HL-60 (cell line): ENCODE measurements at regions not wholly inside any gene's neighbourhood (a gene's known extent, or its start where the extent isn't known, plus 50 kb on each side); places are given as distances from the start of the nearest gene placed in this dataset.

Experiments
- DNase-seq, 2 experiments: peaks; one replicate each; pipeline ENCODE4 v3.0.0-alpha.2; 2010 to 2020; ENCODE audit warnings: low read depth in 1 of 2, low spot score in 1 of 2
- H3K27ac ChIP-seq: fragments of 250-450 bp; sonication (Bioruptor Pico); replicated peaks from 2 replicates; pipeline ENCODE4 v1.5.1; 2020; ENCODE audit warnings: mild to moderate bottlenecking, moderate library complexity
- H3K27me3 ChIP-seq: fragments of 250-450 bp; sonication (Bioruptor Pico); 2 replicates; pipeline ENCODE4 v1.5.1; 2021; ENCODE audit warnings: mild to moderate bottlenecking, moderate library complexity; ENCODE audit not compliant: insufficient read depth, poor library complexity, severe bottlenecking
- H3K4me3 ChIP-seq: replicated peaks from 2 replicates; pipeline ENCODE4 v1.5.1; 2011; ENCODE audit warnings: mild to moderate bottlenecking, control low read depth, low read length; ENCODE audit not compliant: insufficient read depth
- CTCF ChIP-seq: IDR thresholded peaks from one replicate; pipeline ENCODE4 v1.5.1; 2011; ENCODE audit warnings: low read length, control low read depth, inconsistent platforms; ENCODE audit not compliant: insufficient read depth
- GABPA ChIP-seq: IDR thresholded peaks from 2 replicates; pipeline ENCODE4 v1.6.1; 2012; ENCODE audit warnings: low read depth
- POLR2AphosphoS5 ChIP-seq: IDR thresholded peaks from 2 replicates; pipeline ENCODE4 v1.6.1; 2012; ENCODE audit warnings: low read depth
- REST ChIP-seq: IDR thresholded peaks from 2 replicates; pipeline ENCODE4 v1.6.1; 2012; ENCODE audit warnings: low read depth; ENCODE audit not compliant: insufficient replicate concordance
- SPI1 ChIP-seq: IDR thresholded peaks from 2 replicates; pipeline ENCODE4 v1.6.1; 2012; ENCODE audit warnings: low read depth, mild to moderate bottlenecking, borderline replicate concordance

- TF ChIP-seq CTCF = no peak
- TF ChIP-seq REST = no peak
- no peak for TF ChIP-seq GABPA
- TF ChIP-seq POLR2AphosphoS5 = no peak
- TF ChIP-seq SPI1 = no peak
- Histone ChIP-seq H3K4me3 (no peak overlapping the region), H3K27ac (no peak overlapping the region), H3K27me3 (no peaks in the 10 kb centered on the region)
- DNase-seq = no peak
Observed at GRCh38 chrX:142054094-142054493, 150.4 kb downstream of the MAGEC1 start.

DNA sequence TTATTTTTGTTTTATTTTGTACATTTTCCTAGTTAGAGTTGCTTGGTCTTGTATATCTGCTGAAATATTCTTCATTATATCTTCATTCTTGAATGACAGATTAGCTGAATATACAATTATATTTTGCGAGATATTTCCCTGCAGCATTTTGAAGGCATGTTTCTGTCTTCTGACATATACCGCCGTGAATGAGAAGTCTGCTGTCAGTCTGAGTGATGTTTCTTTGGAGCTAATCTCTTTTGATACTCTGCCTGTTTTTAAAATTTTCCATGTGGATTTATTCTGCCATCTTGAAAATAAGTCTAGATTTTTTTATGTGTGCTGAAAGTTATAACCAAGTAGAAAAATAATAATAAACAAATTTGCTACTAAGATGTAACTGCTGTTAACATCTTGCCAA lies 148.5 kb downstream of the MAGEC1 start:
- H3K4me3 ChIP-seq = no peak overlapping the region
- H3K27ac ChIP-seq = no peak overlapping the region
- H3K27me3 ChIP-seq = no peaks in the 10 kb centered on the region
- DNase-seq = no peak
- TF ChIP-seq GABPA (no peak), REST (no peak), POLR2AphosphoS5 (no peak), CTCF (no peak), SPI1 (no peak)

- H3K27me3 ChIP-seq = no peaks in the 10 kb centered on the region
- H3K4me3 ChIP-seq = no peak overlapping the region
- H3K27ac ChIP-seq = no peak overlapping the region
- no peak for DNase-seq
- TF ChIP-seq GABPA (no peak), CTCF (no peak), REST (no peak), POLR2AphosphoS5 (no peak), SPI1 (no peak)
Observed at GRCh38 chrX:142043196-142043595, 139.5 kb downstream of the MAGEC1 start.
